PC-3 (cell line): ENCODE measurements at regions not wholly inside any gene's neighbourhood (a gene's known extent, or its start where the extent isn't known, plus 50 kb on each side); places are given as distances from the start of the nearest gene placed in this dataset.

Experiments used
- ATAC-seq: fragments of 200-7000 bp; cut with Tn5 transposase; 2 replicates; pipeline ENCODE4 v1.9.1; 2020; ENCODE audit warnings: mild to moderate bottlenecking, moderate library complexity
- BruUV-seq: library from RNA; stranded (reverse); fragments of 400-500 nt; replicated peaks from 2 replicates; lab custom pipeline; 2021; lab: Mats Ljungman, UMichigan
- CTCF ChIA-PET: fragments of 300-600 bp; sonication (Branson Sonifier 250); formaldehyde crosslinking; loops from one replicate; lab custom pipeline; 2022; ENCODE audit warnings: antibody characterized with exemption; lab: Charles Lee
- POLR2A ChIA-PET: fragments of 300-600 bp; sonication (Branson Sonifier 250); formaldehyde crosslinking; loops from one replicate; lab custom pipeline; 2022; ENCODE audit warnings: antibody characterized with exemption; ENCODE audit not compliant: unreplicated experiment; lab: Charles Lee
- DNase-seq: peaks from one replicate; pipeline ENCODE4 v3.0.0-alpha.2; 2015
- H2AFZ ChIP-seq: fragments of 300-600 bp; sonication (generic); 2 replicates; pipeline ENCODE4 v1.6.0; 2016; ENCODE audit warnings: antibody characterized with exemption, low read length
- H3F3A ChIP-seq: fragments of 300-600 bp; sonication (generic); one replicate; pipeline ENCODE4 v1.6.0; 2017; ENCODE audit warnings: antibody characterized with exemption, low read length, control low read depth, mild to moderate bottlenecking; ENCODE audit not compliant: unreplicated experiment
- H3K27ac ChIP-seq: fragments of 300-600 bp; sonication (generic); 2 replicates; pipeline ENCODE4 v1.5.1; 2016; ENCODE audit warnings: mild to moderate bottlenecking, low read length
- H3K27me3 ChIP-seq: fragments of 300-600 bp; sonication (generic); 2 replicates; pipeline ENCODE4 v1.6.1; 2016; ENCODE audit warnings: low read length, mixed read lengths
- H3K36me3 ChIP-seq: fragments of 300-600 bp; sonication (generic); 2 replicates; pipeline ENCODE4 v1.6.1; 2016; ENCODE audit warnings: low read depth, mixed run types, low read length, mixed read lengths
- H3K4me1 ChIP-seq: fragments of 300-600 bp; sonication (generic); 2 replicates; pipeline ENCODE4 v1.5.1; 2016; ENCODE audit warnings: low read length; ENCODE audit not compliant: insufficient read depth
- H3K4me2 ChIP-seq: fragments of 300-600 bp; sonication (generic); 2 replicates; pipeline ENCODE4 v1.6.0; 2016; ENCODE audit warnings: low read length
- H3K4me3 ChIP-seq: fragments of 300-600 bp; sonication (generic); 2 replicates; pipeline ENCODE4 v1.5.1; 2016; ENCODE audit warnings: mild to moderate bottlenecking, low read length, mixed read lengths
- H3K79me2 ChIP-seq: fragments of 300-600 bp; sonication (generic); 2 replicates; pipeline ENCODE4 v1.6.1; 2017; ENCODE audit warnings: low read length, mixed read lengths
- H3K9ac ChIP-seq: fragments of 300-600 bp; sonication (generic); 2 replicates; pipeline ENCODE4 v1.6.0; 2016; ENCODE audit warnings: mild to moderate bottlenecking, low read length
- H3K9me2 ChIP-seq: fragments of 300-600 bp; sonication (generic); replicated peaks from 2 replicates; pipeline ENCODE4 v1.6.1; 2016; ENCODE audit warnings: mixed run types, low read length, mixed read lengths
- H3K9me3 ChIP-seq: fragments of 300-600 bp; sonication (generic); 2 replicates; pipeline ENCODE4 v1.6.1; 2016; ENCODE audit warnings: low read length, mixed read lengths
- H4K20me1 ChIP-seq: fragments of 300-600 bp; sonication (generic); 2 replicates; pipeline ENCODE4 v1.6.1; 2016; ENCODE audit warnings: low read length, mixed read lengths
- CTCF ChIP-seq: fragments of 300-600 bp; sonication (generic); conservative IDR thresholded peaks from 2 replicates; pipeline ENCODE4 v1.5.1; 2017; ENCODE audit warnings: antibody characterized with exemption, low read depth, mild to moderate bottlenecking, low read length
- EZH2 ChIP-seq: fragments of 300-600 bp; sonication (generic); IDR thresholded peaks from one replicate; pipeline ENCODE4 v1.6.1; 2017; ENCODE audit warnings: antibody characterized with exemption, mild to moderate bottlenecking, low read length; ENCODE audit not compliant: unreplicated experiment
- EZH2phosphoT487 ChIP-seq: fragments of 300-600 bp; sonication (generic); IDR thresholded peaks from 2 replicates; pipeline ENCODE4 v1.6.1; 2018; ENCODE audit warnings: mild to moderate bottlenecking, antibody characterized with exemption, low read length, borderline replicate concordance
- intact Hi-C: fragments of 100-400 bp; cut with micrococcal nuclease; formaldehyde crosslinking; loops from 2 replicates; pipeline ENCODE4 v1.9.0; 2023

GRCh38 chr6:153590411-153590810, 448.6 kb upstream of the OPRM1 start:
- ChIA-PET POLR2A (no interaction called here), CTCF (no interaction called here)
- Histone ChIP-seq H3K4me2 (no peak overlapping the region), H2AFZ (no peak overlapping the region), H3K9me2 (no peaks in the 10 kb centered on the region), H3F3A (no peaks in the 10 kb centered on the region), H3K4me3 (no peak overlapping the region), H3K9me3 (no peaks in the 10 kb centered on the region), H3K27me3 (peaks cover 17% of the 10 kb centered on the region; the same call in 1 of the 2 replicates), H3K36me3 (no peaks in the 10 kb centered on the region), H3K9ac (no peak overlapping the region), H3K79me2 (no peaks in the 10 kb centered on the region), H3K4me1 (no peaks in the 10 kb centered on the region), H3K27ac (no peak overlapping the region), H4K20me1 (no peaks in the 10 kb centered on the region)
- TF ChIP-seq CTCF, result no peak
- TF ChIP-seq EZH2, result no peak
- no peak for TF ChIP-seq EZH2phosphoT487
- ATAC-seq, result no peak
- intact Hi-C loops, result no loop called here
- no peak for DNase-seq
- no TSS peak for BruUV-seq

- POLR2A ChIA-PET, result no interaction called here
- no peaks in the 10 kb centered on the region for H3K36me3 ChIP-seq
- TF ChIP-seq EZH2phosphoT487, result no peak
- TF ChIP-seq EZH2, result no peak
- no peak for TF ChIP-seq CTCF
- intact Hi-C loops, result no loop called here
- H3K9me3 ChIP-seq, result no peaks in the 10 kb centered on the region
- peaks cover 21% of the 10 kb centered on the region; the same call in 1 of the 2 replicates for H3K27me3 ChIP-seq
- ATAC-seq (no peak), DNase-seq (no peak)
- no peaks in the 10 kb centered on the region for H3K9me2 ChIP-seq
- no peak overlapping the region for H3K27ac ChIP-seq
- H2AFZ ChIP-seq, result no peak overlapping the region
- no peaks in the 10 kb centered on the region for H3K79me2 ChIP-seq
- no peak overlapping the region for H3K4me3 ChIP-seq
- no peak overlapping the region for H3K4me2 ChIP-seq
- H3F3A ChIP-seq, result no peaks in the 10 kb centered on the region
- CTCF ChIA-PET, result no interaction called here
- H3K9ac ChIP-seq, result no peak overlapping the region
- no peaks in the 10 kb centered on the region for H3K4me1 ChIP-seq
- BruUV-seq, result no TSS peak
- H4K20me1 ChIP-seq, result no peaks in the 10 kb centered on the region
Observed at GRCh38 chr6:153588330-153588729, 450.7 kb upstream of the OPRM1 start.

GRCh38 chr6:153583685-153584084, 452.6 kb upstream of the RGS17 start:
- TF ChIP-seq EZH2phosphoT487 (no peak), EZH2 (no peak), CTCF (no peak)
- ATAC-seq (no peak), DNase-seq (no peak)
- ChIA-PET CTCF (no interaction called here), POLR2A (no interaction called here)
- Histone ChIP-seq H2AFZ (no peak overlapping the region), H3K27me3 (peaks cover 10% of the 10 kb centered on the region; the same call in 1 of the 2 replicates), H3K36me3 (no peaks in the 10 kb centered on the region), H4K20me1 (no peaks in the 10 kb centered on the region), H3K9me3 (no peaks in the 10 kb centered on the region), H3K4me1 (no peaks in the 10 kb centered on the region), H3K4me3 (no peak overlapping the region), H3K79me2 (no peaks in the 10 kb centered on the region), H3F3A (no peaks in the 10 kb centered on the region), H3K9ac (no peak overlapping the region), H3K9me2 (no peaks in the 10 kb centered on the region), H3K27ac (no peak overlapping the region), H3K4me2 (no peak overlapping the region)
- no TSS peak for BruUV-seq
- intact Hi-C loops, result no loop called here
